ENCODE measurements at regions not wholly inside any gene's neighbourhood (a gene's known extent, or its start where the extent isn't known, plus 50 kb on each side); places are given as distances from the start of the nearest gene placed in this dataset.

GRCh38 chr4:107402291-107402690 is 317.7 kb downstream of the PAPSS1 start:
- no peaks in the 10 kb centered on the region for H4K20me1 ChIP-seq (ENCODE audit: insufficient read depth, low read length)
- H3K4me1 ChIP-seq (ENCODE audit: control insufficient read depth in 1 of 2, insufficient read depth in 2 of 2, low read length in 2 of 2): no peaks in the 10 kb centered on the region
- Mint-ChIP-seq H3K27me3 (ENCODE audit: low read depth in 3 of 3) (peaks cover 0 to under 1% (median 0%) of the 10 kb centered on the region in 3 donors), H3K36me3 (no peaks in the 10 kb centered on the region), H3K9me3 (peaks cover 0 to 4% (median 0%) of the 10 kb centered on the region in 7 donors), H3K27ac (no peak overlapping the region), H3K4me3 (no peak overlapping the region), H3K4me1 (no peaks in the 10 kb centered on the region)
- no peaks in the 10 kb centered on the region for H3K36me3 ChIP-seq (replicated peaks in 1 of 2; ENCODE audit: control insufficient read depth in 1 of 2, insufficient read depth in 2 of 2, low read length in 2 of 2)
- no peak overlapping the region for H3K27ac ChIP-seq (ENCODE audit: low read depth in 1 of 2, low read length in 2 of 2)
- no peaks in the 10 kb centered on the region for H3K27me3 ChIP-seq (ENCODE audit: control insufficient read depth in 2 of 2, insufficient read depth in 2 of 2, low read length in 2 of 2)
- TF ChIP-seq CTCF (IDR thresholded peaks at IDR 0.05): no peak
- no peak overlapping the region for H3K9ac ChIP-seq (ENCODE audit: insufficient read depth, low read length, poor library complexity, severe bottlenecking)
- H3K4me2 ChIP-seq (replicated peaks; ENCODE audit: extremely low read depth, low read length, poor library complexity, severe bottlenecking): no peak overlapping the region
- H3K79me2 ChIP-seq (ENCODE audit: insufficient read depth, low read length): no peaks in the 10 kb centered on the region
- no peak for DNase-seq
- 100% methylated on average over 1 of the region's 4 CpGs for WGBS (ENCODE audit: insufficient coverage)
- H3K4me3 ChIP-seq (replicated peaks in 1 of 3; ENCODE audit: low read depth in 2 of 3, low read length in 3 of 3): no peak overlapping the region
- H3K9me3 ChIP-seq (replicated peaks in 1 of 2; ENCODE audit: control insufficient read depth in 1 of 2, insufficient read depth in 1 of 2, low read length in 2 of 2): no peaks in the 10 kb centered on the region
- intact Hi-C loops (cut with micrococcal nuclease): no loop called here
- H2AFZ ChIP-seq (ENCODE audit: insufficient read depth, low read depth, low read length, poor library complexity, severe bottlenecking): no peak overlapping the region

- H3K9me3 Mint-ChIP-seq: peaks cover 0 to 9% (median 4%) of the 10 kb centered on the region in 7 donors
- Histone ChIP-seq H3K9me3 (replicated peaks in 1 of 2; ENCODE audit: control insufficient read depth in 1 of 2, insufficient read depth in 1 of 2, low read length in 2 of 2) (peaks cover 0 to 4% of the 10 kb centered on the region in 2 donors), H3K27ac (ENCODE audit: low read depth in 1 of 2, low read length in 2 of 2) (no peak overlapping the region), H2AFZ (ENCODE audit: insufficient read depth, low read depth, low read length, poor library complexity, severe bottlenecking) (no peak overlapping the region), H3K4me2 (replicated peaks; ENCODE audit: extremely low read depth, low read length, poor library complexity, severe bottlenecking) (no peak overlapping the region), H3K4me1 (ENCODE audit: control insufficient read depth in 1 of 2, insufficient read depth in 2 of 2, low read length in 2 of 2) (no peaks in the 10 kb centered on the region), H4K20me1 (ENCODE audit: insufficient read depth, low read length) (no peaks in the 10 kb centered on the region), H3K79me2 (ENCODE audit: insufficient read depth, low read length) (no peaks in the 10 kb centered on the region), H3K4me3 (replicated peaks in 1 of 3; ENCODE audit: low read depth in 2 of 3, low read length in 3 of 3) (no peak overlapping the region), H3K27me3 (ENCODE audit: control insufficient read depth in 2 of 2, insufficient read depth in 2 of 2, low read length in 2 of 2) (no peaks in the 10 kb centered on the region), H3K9ac (ENCODE audit: insufficient read depth, low read length, poor library complexity, severe bottlenecking) (no peak overlapping the region), H3K36me3 (replicated peaks in 1 of 2; ENCODE audit: control insufficient read depth in 1 of 2, insufficient read depth in 2 of 2, low read length in 2 of 2) (no peaks in the 10 kb centered on the region)
- no peak for TF ChIP-seq CTCF (IDR thresholded peaks at IDR 0.05)
- DNase-seq: no peak
- H3K27me3 Mint-ChIP-seq (ENCODE audit: low read depth in 3 of 3): no peaks in the 10 kb centered on the region
- intact Hi-C loops (cut with micrococcal nuclease): no loop called here
- no peaks in the 10 kb centered on the region for H3K4me1 Mint-ChIP-seq
- H3K4me3 Mint-ChIP-seq: no peak overlapping the region
- H3K36me3 Mint-ChIP-seq: no peaks in the 10 kb centered on the region
- 29% methylated on average over 1 of the region's 2 CpGs for WGBS (ENCODE audit: insufficient coverage)
- H3K27ac Mint-ChIP-seq: peak overlapping the region in 2 of 7 donors; percentile 15
Measured at GRCh38 chr4:107392951-107393350, 327.1 kb downstream of the PAPSS1 start.
